CD4-positive, alpha-beta T cell treated with Interferon gamma for 1 hour (primary cell): ENCODE measurements at regions not wholly inside any gene's neighbourhood (a gene's known extent, or its start where the extent isn't known, plus 50 kb on each side); places are given as distances from the start of the nearest gene placed in this dataset.

Experiments used
- DNase-seq: peaks from one replicate; pipeline ENCODE4 v3.0.0-alpha.2; 2020

GRCh38 chr5:173835131-173835530 lies 53.0 kb upstream of the CPEB4 start:
- peak; percentile 14 for DNase-seq

- no peak for DNase-seq
These were observed 52.5 kb upstream of the CPEB4 start for GRCh38 chr5:173835661-173836060.

- DNase-seq: no peak
These were observed 50.5 kb upstream of the CPEB4 start for GRCh38 chr5:173837654-173838053.
